C4-2B (cell line): ENCODE measurements at regions not wholly inside any gene's neighbourhood (a gene's known extent, or its start where the extent isn't known, plus 50 kb on each side); places are given as distances from the start of the nearest gene placed in this dataset.
"Not testable (repeated sequence)": the region's sequence is repeated elsewhere in the genome, so short reads cannot be mapped to it uniquely, and the experiment has no call there.

Source experiments
- H3K27ac ChIP-seq: fragments of 450-650 bp; 2 replicates; pipeline ENCODE4 v1.5.1; 2017
- CTCF ChIP-seq: fragments of 450-650 bp; conservative IDR thresholded peaks from 2 replicates; pipeline ENCODE4 v1.5.1; 2017; ENCODE audit warnings: mild to moderate bottlenecking
- ZFX ChIP-seq: fragments of 450-650 bp; IDR thresholded peaks from 2 replicates; pipeline ENCODE4 v1.6.1; 2017

DNA sequence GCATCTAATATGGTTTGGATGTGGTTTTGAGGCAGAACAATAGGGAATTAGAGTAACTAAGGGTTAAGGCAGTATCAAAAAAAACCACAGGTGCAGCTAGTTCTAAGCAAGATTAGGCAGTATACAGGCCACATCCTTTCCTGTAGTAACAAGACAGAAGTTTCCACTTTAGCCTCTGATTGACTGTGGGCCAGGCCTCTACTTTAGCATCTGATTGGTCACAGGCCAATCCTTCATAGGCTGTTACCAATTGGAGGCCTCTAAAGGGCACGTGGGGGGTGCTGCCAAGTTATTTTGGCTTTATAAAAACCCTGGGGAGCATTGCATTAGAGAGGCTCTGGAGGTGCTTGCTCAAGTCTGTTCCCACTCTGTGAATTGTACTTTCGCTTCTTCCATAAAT is 144.1 kb upstream of the ST8SIA4 start:
- H3K27ac ChIP-seq, result no peak overlapping the region
- TF ChIP-seq ZFX (no peak), CTCF (no peak)

GRCh38 chr5:101045689-101046088 is 142.6 kb upstream of the ST8SIA4 start:
- H3K27ac ChIP-seq, result no peak overlapping the region
- TF ChIP-seq ZFX (no peak), CTCF (peak; percentile 11; the same call in 1 of the 2 replicates)

- not testable (repeated sequence) for H3K27ac ChIP-seq
These were observed 136.9 kb upstream of the ST8SIA4 start for GRCh38 chr5:101040002-101040401.

GRCh38 chr5:101036778-101037177 is 133.7 kb upstream of the ST8SIA4 start:
- no peak overlapping the region for H3K27ac ChIP-seq
- TF ChIP-seq CTCF (no peak), ZFX (no peak)

- TF ChIP-seq CTCF (no peak), ZFX (no peak)
- no peak overlapping the region for H3K27ac ChIP-seq
These were observed 132.3 kb upstream of the ST8SIA4 start for GRCh38 chr5:101035425-101035824.

- TF ChIP-seq ZFX (no peak), CTCF (no peak)
- H3K27ac ChIP-seq, result no peak overlapping the region
These were observed 121.2 kb upstream of the ST8SIA4 start for GRCh38 chr5:101024299-101024698.

DNA sequence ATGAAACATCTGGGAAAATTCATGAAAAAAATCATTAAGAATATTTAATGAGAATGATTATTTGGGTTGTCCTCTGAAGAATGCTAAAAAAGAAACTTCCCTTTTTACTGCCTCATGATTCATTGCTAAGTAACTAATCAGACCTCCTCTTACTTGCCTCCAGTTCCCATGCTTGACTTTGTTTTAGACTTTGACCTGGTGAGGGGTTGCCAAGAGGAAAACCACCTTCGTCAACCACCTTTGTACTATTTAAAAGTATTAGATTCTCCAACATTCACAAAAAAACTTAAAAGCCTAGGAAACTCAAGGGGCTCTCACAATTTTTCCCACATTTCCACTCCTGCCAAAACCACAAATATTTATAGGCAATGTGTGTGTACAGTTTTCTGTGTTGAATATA is 115.2 kb upstream of the ST8SIA4 start:
- no peak overlapping the region for H3K27ac ChIP-seq
- no peak for TF ChIP-seq ZFX
- TF ChIP-seq CTCF, result no peak

DNA sequence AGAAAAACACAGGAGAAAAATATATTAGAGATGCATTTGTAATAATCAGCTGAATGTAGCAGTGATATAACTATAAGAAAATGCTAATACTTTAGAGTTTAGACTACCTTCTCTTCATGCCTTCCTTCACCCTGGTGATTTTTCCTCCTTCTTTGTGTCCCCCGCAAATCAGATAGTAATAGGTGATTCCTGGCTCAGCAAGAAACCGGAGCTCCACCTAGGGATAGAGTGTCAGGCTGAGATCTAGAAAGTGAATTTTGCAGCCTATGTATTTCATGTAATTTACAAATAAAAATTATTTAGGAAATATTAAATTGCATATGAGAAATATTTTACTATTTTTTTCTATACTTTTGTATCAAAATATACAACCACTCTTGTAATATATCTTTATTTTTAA is 109.8 kb upstream of the ST8SIA4 start:
- TF ChIP-seq CTCF (peak; percentile 6; the same call in 1 of the 2 replicates), ZFX (no peak)
- no peak overlapping the region for H3K27ac ChIP-seq
